Fibroblast of lung (primary cell): ENCODE measurements at regions not wholly inside any gene's neighbourhood (a gene's known extent, or its start where the extent isn't known, plus 50 kb on each side); places are given as distances from the start of the nearest gene placed in this dataset.

Experiments
- DNase-seq, 2 donors: peaks; one replicate each; pipeline versions ENCODE4 v3.0.0 to v3.0.0-alpha.2; 2010; ENCODE audit warnings: low read depth in 2 of 2
- H2AFZ ChIP-seq: 2 replicates; pipeline ENCODE4 v1.5.1; 2012; ENCODE audit warnings: low read length, control low read depth, inconsistent platforms
- H3K27ac ChIP-seq: 2 replicates; pipeline ENCODE4 v1.5.1; 2011; ENCODE audit warnings: low read length, control low read depth; ENCODE audit not compliant: insufficient read depth
- H3K27me3 ChIP-seq: 2 replicates; pipeline ENCODE4 v1.5.1; 2011; ENCODE audit warnings: mild to moderate bottlenecking, low read length; ENCODE audit not compliant: control insufficient read depth, insufficient read depth
- H3K36me3 ChIP-seq: 2 replicates; pipeline ENCODE4 v1.5.1; 2011; ENCODE audit warnings: low read length; ENCODE audit not compliant: control insufficient read depth, insufficient read depth
- H3K4me1 ChIP-seq: 2 replicates; pipeline ENCODE4 v1.5.1; 2011; ENCODE audit warnings: low read length; ENCODE audit not compliant: control insufficient read depth, insufficient read depth; ENCODE audit errors: extremely low read depth
- H3K4me2 ChIP-seq: 2 replicates; pipeline ENCODE4 v1.5.1; 2011; ENCODE audit warnings: low read length, control low read depth; ENCODE audit not compliant: insufficient read depth; ENCODE audit errors: extremely low read depth
- H3K4me3 ChIP-seq, 4 experiments: fragments of 200-600 bp in 1 of 4; sonication (generic) in 1 of 4; replicated peaks in 1 of 4; 2 replicates each; pipeline ENCODE4 v1.5.1; 2011 to 2016; ENCODE audit warnings: low read length in 4 of 4, low read depth in 3 of 4, mild to moderate bottlenecking in 3 of 4, control low read depth in 2 of 4, inconsistent platforms in 1 of 4, mixed read lengths in 1 of 4; ENCODE audit not compliant: insufficient read depth in 1 of 4; ENCODE audit errors: control extremely low read depth in 1 of 4
- H3K79me2 ChIP-seq: 2 replicates; pipeline ENCODE4 v1.5.1; 2012; ENCODE audit warnings: mild to moderate bottlenecking, low read length, inconsistent platforms; ENCODE audit not compliant: control insufficient read depth, insufficient read depth
- H3K9ac ChIP-seq: 2 replicates; pipeline ENCODE4 v1.5.1; 2011; ENCODE audit warnings: mild to moderate bottlenecking, low read length, control low read depth; ENCODE audit not compliant: insufficient read depth
- H3K9me3 ChIP-seq: 2 replicates; pipeline ENCODE4 v1.5.1; 2012; ENCODE audit warnings: low read depth, low read length; ENCODE audit not compliant: control insufficient read depth, insufficient read depth
- H4K20me1 ChIP-seq: 2 replicates; pipeline ENCODE4 v1.5.1; 2011; ENCODE audit warnings: low read length; ENCODE audit not compliant: control insufficient read depth, insufficient read depth; ENCODE audit errors: extremely low read depth
- CTCF ChIP-seq, 2 donors: IDR thresholded peaks in 1 of 2; conservative IDR thresholded peaks in 1 of 2; 1 replicate in 1 of 2; 2 replicates in 1 of 2; pipeline ENCODE4 v1.5.1; 2011 to 2012; ENCODE audit warnings: low read length in 2 of 2, control low read depth in 1 of 2, inconsistent platforms in 1 of 2, low read depth in 1 of 2, mild to moderate bottlenecking in 1 of 2
- EZH2 ChIP-seq: IDR thresholded peaks from 2 replicates; pipeline ENCODE4 v1.5.1; 2012; ENCODE audit warnings: low read length, control low read depth, mild to moderate bottlenecking; ENCODE audit errors: missing control alignments

GRCh38 chr14:58789736-58790135 is 152.0 kb downstream of the DACT1 start:
- Histone ChIP-seq H3K4me3 (no peak overlapping the region), H3K79me2 (no peaks in the 10 kb centered on the region), H3K4me2 (no peak overlapping the region), H3K36me3 (no peaks in the 10 kb centered on the region), H3K9ac (no peak overlapping the region), H3K4me1 (no peaks in the 10 kb centered on the region), H2AFZ (no peak overlapping the region), H3K27ac (no peak overlapping the region), H3K9me3 (no peaks in the 10 kb centered on the region), H3K27me3 (no peaks in the 10 kb centered on the region), H4K20me1 (no peaks in the 10 kb centered on the region)
- TF ChIP-seq CTCF (conservative IDR thresholded peaks at IDR 0.05 in 1 of 2, IDR thresholded peaks at IDR 0.05 in 1 of 2; ENCODE audit: low read depth in 1 of 2, low read length in 2 of 2), result no peak
- no peak for TF ChIP-seq EZH2
- DNase-seq, result no peak

DNA sequence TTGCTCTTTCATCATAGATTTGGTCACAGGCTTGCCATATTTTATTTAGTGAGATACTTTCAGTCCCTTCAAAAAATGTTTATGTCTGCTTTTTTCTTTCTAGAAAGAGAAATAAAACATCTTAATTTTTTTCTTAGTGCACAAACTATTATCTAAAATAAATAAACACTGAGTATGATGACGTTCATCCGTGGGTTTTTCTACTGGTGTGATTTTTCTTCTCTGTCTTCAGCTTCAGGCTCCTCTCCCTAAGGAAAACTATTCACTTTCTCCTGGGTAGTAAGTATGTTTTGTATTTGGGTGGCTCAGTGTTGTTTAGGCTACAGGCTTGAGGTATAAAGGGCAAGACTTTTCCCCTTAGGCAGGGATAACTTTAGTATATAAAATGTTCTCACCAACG is 154.7 kb downstream of the DACT1 start:
- H3K27ac ChIP-seq, result no peak overlapping the region
- no peaks in the 10 kb centered on the region for H3K36me3 ChIP-seq
- peak; percentile 28 to 66 for DNase-seq
- H3K4me3 ChIP-seq, result no peak overlapping the region
- no peak overlapping the region for H2AFZ ChIP-seq
- H3K4me2 ChIP-seq, result no peak overlapping the region
- H3K9me3 ChIP-seq, result no peaks in the 10 kb centered on the region
- no peak overlapping the region for H3K9ac ChIP-seq
- TF ChIP-seq EZH2, result no peak
- no peak for TF ChIP-seq CTCF (conservative IDR thresholded peaks at IDR 0.05 in 1 of 2, IDR thresholded peaks at IDR 0.05 in 1 of 2; ENCODE audit: low read depth in 1 of 2, low read length in 2 of 2)
- H3K4me1 ChIP-seq, result no peaks in the 10 kb centered on the region
- H3K27me3 ChIP-seq, result no peaks in the 10 kb centered on the region
- no peaks in the 10 kb centered on the region for H4K20me1 ChIP-seq
- no peaks in the 10 kb centered on the region for H3K79me2 ChIP-seq

DNA sequence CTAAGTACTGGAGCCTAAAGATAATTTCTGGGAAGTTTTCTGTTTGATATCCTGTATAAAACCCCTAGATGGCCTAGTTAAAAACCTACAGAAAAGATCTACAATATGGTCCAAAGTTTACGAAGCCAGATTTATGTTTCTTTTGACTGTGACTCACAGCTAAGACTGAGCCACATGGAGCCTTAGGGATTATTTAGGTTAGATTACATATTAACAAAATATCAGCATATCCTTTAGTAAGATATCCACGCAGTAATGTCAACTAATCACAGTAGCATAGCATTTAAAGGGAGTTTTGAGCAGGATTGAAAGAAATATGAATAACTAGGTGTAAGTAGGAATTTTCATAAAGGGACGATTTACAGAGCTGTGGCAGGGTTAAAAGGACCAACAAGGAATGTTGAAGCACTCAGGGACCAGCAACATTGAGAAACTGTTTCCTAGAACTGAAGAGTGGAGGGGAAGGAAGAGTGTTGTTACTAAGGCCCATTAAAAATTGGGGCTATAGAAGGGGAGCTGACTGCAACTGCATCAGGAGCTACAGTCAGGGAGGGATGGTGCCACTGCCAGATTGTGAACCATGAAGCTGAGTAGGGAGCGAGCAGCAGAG is 155.5 kb downstream of the DACT1 start:
- H3K79me2 ChIP-seq, result no peaks in the 10 kb centered on the region
- H3K27ac ChIP-seq, result no peak overlapping the region
- H2AFZ ChIP-seq, result no peak overlapping the region
- no peak overlapping the region for H3K4me3 ChIP-seq
- no peaks in the 10 kb centered on the region for H3K27me3 ChIP-seq
- H3K4me2 ChIP-seq, result no peak overlapping the region
- no peak overlapping the region for H3K9ac ChIP-seq
- H3K36me3 ChIP-seq, result no peaks in the 10 kb centered on the region
- no peak for DNase-seq
- no peaks in the 10 kb centered on the region for H3K9me3 ChIP-seq
- H4K20me1 ChIP-seq, result no peaks in the 10 kb centered on the region
- no peak for TF ChIP-seq EZH2
- TF ChIP-seq CTCF (conservative IDR thresholded peaks at IDR 0.05 in 1 of 2, IDR thresholded peaks at IDR 0.05 in 1 of 2; ENCODE audit: low read depth in 1 of 2, low read length in 2 of 2), result no peak
- H3K4me1 ChIP-seq, result no peaks in the 10 kb centered on the region
